Neural cell (in vitro differentiated cells): ENCODE measurements at regions not wholly inside any gene's neighbourhood (a gene's known extent, or its start where the extent isn't known, plus 50 kb on each side); places are given as distances from the start of the nearest gene placed in this dataset.

Experiments used
- H2AFZ ChIP-seq: fragments of 200-600, 300-800 bp; sonication (generic), shearing (Covaris generic); 2 replicates; pipeline ENCODE4 v1.6.0; 2014; ENCODE audit warnings: low read depth, mild to moderate bottlenecking, antibody characterized with exemption, low read length, moderate library complexity
- H3F3A ChIP-seq: fragments of 200-600 bp; shearing (Covaris generic); 2 replicates; pipeline ENCODE4 v1.6.1; 2016; ENCODE audit warnings: mild to moderate bottlenecking, moderate library complexity, mixed read lengths, antibody characterized with exemption, low read length; ENCODE audit not compliant: insufficient read depth, poor library complexity, severe bottlenecking
- H3K27ac ChIP-seq: fragments of 200-600, 300-800 bp; sonication (generic), shearing (Covaris generic); 2 replicates; pipeline ENCODE4 v1.5.1; 2014; ENCODE audit warnings: mild to moderate bottlenecking, low read length, moderate library complexity
- H3K27me3 ChIP-seq: fragments of 300-800, 200-600 bp; sonication (generic), shearing (Covaris generic); 2 replicates; pipeline ENCODE4 v1.6.0; 2014; ENCODE audit warnings: mild to moderate bottlenecking, low read depth, low read length, moderate library complexity; ENCODE audit not compliant: insufficient read depth
- H3K36me3 ChIP-seq: fragments of 300-800, 200-600 bp; sonication (generic), shearing (Covaris generic); 2 replicates; pipeline ENCODE4 v1.5.1; 2014; ENCODE audit warnings: mild to moderate bottlenecking, antibody characterized with exemption, low read length, moderate library complexity; ENCODE audit not compliant: insufficient read depth
- H3K4me2 ChIP-seq: fragments of 300-800, 200-600 bp; sonication (generic), shearing (Covaris generic); 2 replicates; pipeline ENCODE4 v1.6.0; 2014; ENCODE audit warnings: mild to moderate bottlenecking, low read length
- H3K4me3 ChIP-seq: fragments of 300-800, 200-600 bp; sonication (generic), shearing (Covaris generic); 2 replicates; pipeline ENCODE4 v1.5.1; 2014; ENCODE audit warnings: mild to moderate bottlenecking, low read length, moderate library complexity
- H3K79me2 ChIP-seq: fragments of 200-600 bp; shearing (Covaris generic); replicated peaks from 2 replicates; pipeline ENCODE4 v1.6.0; 2014; ENCODE audit warnings: mild to moderate bottlenecking, low read length, moderate library complexity; ENCODE audit not compliant: insufficient read depth
- H3K9ac ChIP-seq: fragments of 300-800, 200-600 bp; sonication (generic), shearing (Covaris generic); 2 replicates; pipeline ENCODE4 v1.6.1; 2016; ENCODE audit warnings: mild to moderate bottlenecking, low read length, mixed read lengths
- H3K9me2 ChIP-seq: fragments of 200-600 bp; shearing (Covaris generic); 2 replicates; pipeline ENCODE4 v1.6.1; 2016; ENCODE audit warnings: mild to moderate bottlenecking, low read length, mixed read lengths; ENCODE audit not compliant: insufficient read depth
- H3K9me3 ChIP-seq: fragments of 200-600, 300-800 bp; sonication (generic), shearing (Covaris generic); 2 replicates; pipeline ENCODE4 v1.6.1; 2016; ENCODE audit warnings: mild to moderate bottlenecking, mixed run types, low read length, moderate library complexity, mixed read lengths
- H4K20me1 ChIP-seq: fragments of 200-600 bp; shearing (Covaris generic); 2 replicates; pipeline ENCODE4 v1.6.1; 2016; ENCODE audit warnings: mild to moderate bottlenecking, mixed run types; ENCODE audit not compliant: insufficient read depth
- EP300 ChIP-seq: fragments of 450-650 bp; conservative IDR thresholded peaks from 2 replicates; pipeline ENCODE4 v1.6.1; 2014; ENCODE audit warnings: antibody characterized with exemption, mild to moderate bottlenecking, moderate library complexity; ENCODE audit not compliant: poor library complexity, severe bottlenecking
- EZH2 ChIP-seq: fragments of 200-600, 300-800 bp; shearing (Covaris generic), sonication (generic); IDR thresholded peaks from 2 replicates; pipeline ENCODE4 v1.6.1; 2014; ENCODE audit warnings: antibody characterized with exemption, low read length, borderline replicate concordance, mild to moderate bottlenecking; ENCODE audit not compliant: insufficient read depth, poor library complexity, severe bottlenecking
- MXI1 ChIP-seq: fragments of 450-650 bp; conservative IDR thresholded peaks from 2 replicates; pipeline ENCODE4 v1.6.1; 2014; ENCODE audit warnings: antibody characterized with exemption, mild to moderate bottlenecking; ENCODE audit not compliant: poor library complexity, severe bottlenecking
- POLR2AphosphoS5 ChIP-seq: IDR thresholded peaks from 2 replicates; pipeline ENCODE4 v1.6.1; 2012
- RAD21 ChIP-seq: fragments of 450-650 bp; conservative IDR thresholded peaks from 2 replicates; pipeline ENCODE4 v1.6.1; 2014; ENCODE audit warnings: antibody characterized with exemption, mild to moderate bottlenecking, moderate library complexity
- SMC3 ChIP-seq: fragments of 450-650 bp; conservative IDR thresholded peaks from 2 replicates; pipeline ENCODE4 v1.6.1; 2014; ENCODE audit warnings: antibody characterized with exemption, mild to moderate bottlenecking, moderate library complexity; ENCODE audit not compliant: poor library complexity
- TAF1 ChIP-seq: IDR thresholded peaks from 2 replicates; pipeline ENCODE4 v1.6.1; 2012; ENCODE audit warnings: low read depth
- TF ChIP-seq, protein P1 (sequence below): fragments of 450-650 bp; IDR thresholded peaks from 2 replicates; pipeline ENCODE4 v1.5.1; 2014; ENCODE audit warnings: antibody characterized with exemption, mild to moderate bottlenecking, moderate library complexity; ENCODE audit not compliant: poor library complexity, severe bottlenecking
- TF ChIP-seq, protein P2 (sequence below): IDR thresholded peaks from 2 replicates; pipeline ENCODE4 v1.6.1; 2012; ENCODE audit warnings: borderline replicate concordance

DNA sequence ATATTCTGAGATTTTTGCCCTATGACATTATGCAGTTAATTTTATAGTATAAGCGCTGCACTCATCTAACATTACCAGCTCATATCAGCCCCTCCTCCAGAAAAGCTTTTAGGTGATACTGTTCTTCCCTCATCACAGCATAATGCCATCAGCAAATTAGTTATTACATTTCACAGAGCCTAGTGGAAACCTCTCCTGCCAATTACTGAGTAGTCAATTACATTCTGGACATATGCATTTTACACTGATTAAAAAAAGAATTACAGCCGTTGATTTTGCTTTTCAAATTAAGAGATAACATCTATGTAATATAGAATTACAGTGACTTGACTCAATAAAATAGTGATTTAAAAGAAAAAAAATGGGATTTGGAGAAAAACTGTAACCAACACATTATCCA is 542.1 kb downstream of the UQCRFS1 start:
- Histone ChIP-seq H3F3A (no peaks in the 10 kb centered on the region), H3K9ac (no peak overlapping the region), H3K9me3 (peaks cover 3% of the 10 kb centered on the region), H3K4me3 (no peak overlapping the region), H3K36me3 (no peaks in the 10 kb centered on the region), H3K9me2 (no peaks in the 10 kb centered on the region), H4K20me1 (no peaks in the 10 kb centered on the region), H3K79me2 (no peaks in the 10 kb centered on the region), H2AFZ (no peak overlapping the region), H3K4me2 (no peak overlapping the region), H3K27ac (no peak overlapping the region), H3K27me3 (no peaks in the 10 kb centered on the region)
- TF ChIP-seq RAD21 (no peak), EP300 (no peak), POLR2AphosphoS5 (no peak), SMC3 (no peak), MXI1 (no peak), TAF1 (no peak), EZH2 (no peak)
- TF ChIP-seq, protein P1, sequence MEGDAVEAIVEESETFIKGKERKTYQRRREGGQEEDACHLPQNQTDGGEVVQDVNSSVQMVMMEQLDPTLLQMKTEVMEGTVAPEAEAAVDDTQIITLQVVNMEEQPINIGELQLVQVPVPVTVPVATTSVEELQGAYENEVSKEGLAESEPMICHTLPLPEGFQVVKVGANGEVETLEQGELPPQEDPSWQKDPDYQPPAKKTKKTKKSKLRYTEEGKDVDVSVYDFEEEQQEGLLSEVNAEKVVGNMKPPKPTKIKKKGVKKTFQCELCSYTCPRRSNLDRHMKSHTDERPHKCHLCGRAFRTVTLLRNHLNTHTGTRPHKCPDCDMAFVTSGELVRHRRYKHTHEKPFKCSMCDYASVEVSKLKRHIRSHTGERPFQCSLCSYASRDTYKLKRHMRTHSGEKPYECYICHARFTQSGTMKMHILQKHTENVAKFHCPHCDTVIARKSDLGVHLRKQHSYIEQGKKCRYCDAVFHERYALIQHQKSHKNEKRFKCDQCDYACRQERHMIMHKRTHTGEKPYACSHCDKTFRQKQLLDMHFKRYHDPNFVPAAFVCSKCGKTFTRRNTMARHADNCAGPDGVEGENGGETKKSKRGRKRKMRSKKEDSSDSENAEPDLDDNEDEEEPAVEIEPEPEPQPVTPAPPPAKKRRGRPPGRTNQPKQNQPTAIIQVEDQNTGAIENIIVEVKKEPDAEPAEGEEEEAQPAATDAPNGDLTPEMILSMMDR, result no peak
- TF ChIP-seq, protein P2, sequence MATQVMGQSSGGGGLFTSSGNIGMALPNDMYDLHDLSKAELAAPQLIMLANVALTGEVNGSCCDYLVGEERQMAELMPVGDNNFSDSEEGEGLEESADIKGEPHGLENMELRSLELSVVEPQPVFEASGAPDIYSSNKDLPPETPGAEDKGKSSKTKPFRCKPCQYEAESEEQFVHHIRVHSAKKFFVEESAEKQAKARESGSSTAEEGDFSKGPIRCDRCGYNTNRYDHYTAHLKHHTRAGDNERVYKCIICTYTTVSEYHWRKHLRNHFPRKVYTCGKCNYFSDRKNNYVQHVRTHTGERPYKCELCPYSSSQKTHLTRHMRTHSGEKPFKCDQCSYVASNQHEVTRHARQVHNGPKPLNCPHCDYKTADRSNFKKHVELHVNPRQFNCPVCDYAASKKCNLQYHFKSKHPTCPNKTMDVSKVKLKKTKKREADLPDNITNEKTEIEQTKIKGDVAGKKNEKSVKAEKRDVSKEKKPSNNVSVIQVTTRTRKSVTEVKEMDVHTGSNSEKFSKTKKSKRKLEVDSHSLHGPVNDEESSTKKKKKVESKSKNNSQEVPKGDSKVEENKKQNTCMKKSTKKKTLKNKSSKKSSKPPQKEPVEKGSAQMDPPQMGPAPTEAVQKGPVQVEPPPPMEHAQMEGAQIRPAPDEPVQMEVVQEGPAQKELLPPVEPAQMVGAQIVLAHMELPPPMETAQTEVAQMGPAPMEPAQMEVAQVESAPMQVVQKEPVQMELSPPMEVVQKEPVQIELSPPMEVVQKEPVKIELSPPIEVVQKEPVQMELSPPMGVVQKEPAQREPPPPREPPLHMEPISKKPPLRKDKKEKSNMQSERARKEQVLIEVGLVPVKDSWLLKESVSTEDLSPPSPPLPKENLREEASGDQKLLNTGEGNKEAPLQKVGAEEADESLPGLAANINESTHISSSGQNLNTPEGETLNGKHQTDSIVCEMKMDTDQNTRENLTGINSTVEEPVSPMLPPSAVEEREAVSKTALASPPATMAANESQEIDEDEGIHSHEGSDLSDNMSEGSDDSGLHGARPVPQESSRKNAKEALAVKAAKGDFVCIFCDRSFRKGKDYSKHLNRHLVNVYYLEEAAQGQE, result no peak

DNA sequence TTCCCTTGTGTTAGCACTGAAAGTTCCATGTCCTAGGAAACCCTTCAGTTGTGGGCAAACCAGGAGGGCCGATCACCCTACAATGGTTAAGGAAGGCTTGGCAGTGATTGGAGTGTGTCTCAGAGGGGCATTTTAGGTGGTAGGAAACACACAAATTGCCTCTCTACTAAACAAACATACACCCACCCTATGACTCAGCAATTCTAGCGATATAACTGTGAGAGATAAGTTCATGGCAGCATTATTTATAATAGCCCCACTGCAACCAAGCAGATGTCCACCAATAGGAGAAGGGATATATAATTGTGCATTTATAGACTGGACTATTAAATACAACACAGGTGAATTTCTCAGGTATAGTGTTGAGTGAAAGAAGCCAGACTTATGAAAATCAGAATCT is 543.1 kb downstream of the UQCRFS1 start:
- Histone ChIP-seq H3K36me3 (no peaks in the 10 kb centered on the region), H3K4me2 (no peak overlapping the region), H3K9me3 (no peaks in the 10 kb centered on the region), H3K79me2 (no peaks in the 10 kb centered on the region), H3K4me3 (no peak overlapping the region), H3K9ac (no peak overlapping the region), H3F3A (no peaks in the 10 kb centered on the region), H3K9me2 (no peaks in the 10 kb centered on the region), H3K27me3 (no peaks in the 10 kb centered on the region), H4K20me1 (no peaks in the 10 kb centered on the region), H2AFZ (no peak overlapping the region), H3K27ac (no peak overlapping the region)
- TF ChIP-seq SMC3, result no peak
- TF ChIP-seq, protein P2, result no peak
- no peak for TF ChIP-seq TAF1
- TF ChIP-seq EZH2, result no peak
- no peak for TF ChIP-seq RAD21
